SJCRH30 (cell line): ENCODE measurements at regions not wholly inside any gene's neighbourhood (a gene's known extent, or its start where the extent isn't known, plus 50 kb on each side); places are given as distances from the start of the nearest gene placed in this dataset.
"Not testable (repeated sequence)": the region's sequence is repeated elsewhere in the genome, so short reads cannot be mapped to it uniquely, and the experiment has no call there.

Experiments used
- DNase-seq, 2 experiments: peaks; one replicate each; pipeline ENCODE4 v3.0.0-alpha.2; 2015 to 2020
- H3K27ac ChIP-seq: fragments of 250-450 bp; sonication (Bioruptor Pico); 2 replicates; pipeline ENCODE4 v1.5.1; 2020; ENCODE audit warnings: mild to moderate bottlenecking, moderate library complexity
- H3K27me3 ChIP-seq: fragments of 250-450 bp; sonication (Bioruptor Pico); 2 replicates; pipeline ENCODE4 v1.5.1; 2020; ENCODE audit warnings: mild to moderate bottlenecking, moderate library complexity
- H3K36me3 ChIP-seq: fragments of 250-450 bp; sonication (Bioruptor Pico); 2 replicates; pipeline ENCODE4 v1.5.1; 2020; ENCODE audit warnings: mild to moderate bottlenecking, moderate library complexity
- H3K4me1 ChIP-seq: fragments of 250-450 bp; sonication (Bioruptor Pico); 2 replicates; pipeline ENCODE4 v1.5.1; 2020; ENCODE audit warnings: mild to moderate bottlenecking, moderate library complexity
- H3K4me3 ChIP-seq: fragments of 250-450 bp; sonication (Bioruptor Pico); 2 replicates; pipeline ENCODE4 v1.5.1; 2020; ENCODE audit warnings: mild to moderate bottlenecking, moderate library complexity
- H3K9me3 ChIP-seq: fragments of 250-450 bp; sonication (Bioruptor Pico); replicated peaks from 2 replicates; pipeline ENCODE4 v1.5.1; 2020; ENCODE audit warnings: mild to moderate bottlenecking, moderate library complexity

DNA sequence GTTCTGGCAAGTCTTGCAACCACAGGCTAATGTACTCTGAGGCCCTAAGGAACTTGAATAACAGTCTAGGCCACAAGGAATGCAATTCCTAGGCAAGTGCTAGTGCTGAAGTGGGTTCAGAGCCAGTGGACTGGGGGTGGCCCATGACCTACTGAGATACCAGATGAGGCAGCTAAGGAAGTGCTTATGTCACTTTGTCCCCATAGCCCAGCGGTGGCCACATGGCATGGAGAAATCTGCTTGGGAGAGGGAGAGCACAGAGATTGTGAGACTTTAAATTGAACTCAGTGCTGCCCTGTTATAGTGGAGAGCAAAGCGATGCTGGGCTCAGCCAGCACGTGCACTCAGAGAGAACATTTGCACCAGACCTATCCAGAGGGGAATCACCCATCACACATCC lies 629.5 kb downstream of the JRKL start:
- H3K27ac ChIP-seq = no peak overlapping the region
- no peaks in the 10 kb centered on the region for H3K36me3 ChIP-seq
- no peaks in the 10 kb centered on the region for H3K9me3 ChIP-seq
- H3K27me3 ChIP-seq = no peaks in the 10 kb centered on the region
- H3K4me1 ChIP-seq = no peaks in the 10 kb centered on the region
- DNase-seq = no peak
- no peak overlapping the region for H3K4me3 ChIP-seq

DNA sequence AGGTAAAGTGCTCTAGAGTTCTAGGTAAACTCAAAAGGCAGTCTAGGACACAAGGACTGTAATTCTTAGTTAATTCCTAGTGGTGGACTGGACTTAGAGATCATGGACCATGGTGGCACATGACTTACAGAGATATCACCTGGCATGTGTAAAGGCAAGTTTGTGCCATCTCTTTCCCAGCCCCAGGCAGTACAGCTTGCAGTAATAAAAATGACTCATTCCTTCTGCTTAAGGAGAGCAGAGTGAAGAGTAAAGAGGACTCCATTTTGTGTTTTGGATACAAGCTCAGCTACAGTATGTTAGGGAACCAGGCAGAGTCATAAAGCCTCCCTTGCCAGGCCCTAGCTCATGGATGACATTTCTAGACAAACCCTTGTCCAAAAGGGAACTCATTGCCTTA lies 629.9 kb downstream of the JRKL start:
- H3K36me3 ChIP-seq = no peaks in the 10 kb centered on the region
- H3K4me3 ChIP-seq = no peak overlapping the region
- no peak overlapping the region for H3K27ac ChIP-seq
- no peaks in the 10 kb centered on the region for H3K4me1 ChIP-seq
- H3K27me3 ChIP-seq = no peaks in the 10 kb centered on the region
- no peak for DNase-seq
- no peaks in the 10 kb centered on the region for H3K9me3 ChIP-seq

DNA sequence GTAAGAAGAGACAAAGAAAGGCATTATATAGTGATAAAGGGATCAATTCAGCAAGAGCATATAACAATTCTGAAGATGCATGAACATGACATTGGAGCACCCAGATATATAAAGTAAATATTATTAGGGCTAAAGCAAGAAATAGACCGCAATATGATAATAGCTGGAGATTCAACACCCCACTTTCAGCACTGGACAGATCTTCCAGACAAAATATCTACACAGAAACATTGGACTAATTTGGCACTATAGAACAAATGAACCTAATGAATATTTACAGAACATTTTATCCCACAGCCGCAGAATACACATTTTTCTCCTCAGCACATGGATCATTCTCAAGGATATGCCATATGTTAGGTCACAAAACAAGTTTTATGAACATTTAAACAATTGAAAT lies 633.1 kb downstream of the JRKL start:
- no peak overlapping the region for H3K27ac ChIP-seq
- no peak for DNase-seq
- no peak overlapping the region for H3K4me3 ChIP-seq
- no peaks in the 10 kb centered on the region for H3K9me3 ChIP-seq
- no peaks in the 10 kb centered on the region for H3K27me3 ChIP-seq
- no peaks in the 10 kb centered on the region for H3K36me3 ChIP-seq
- H3K4me1 ChIP-seq = no peaks in the 10 kb centered on the region

DNA sequence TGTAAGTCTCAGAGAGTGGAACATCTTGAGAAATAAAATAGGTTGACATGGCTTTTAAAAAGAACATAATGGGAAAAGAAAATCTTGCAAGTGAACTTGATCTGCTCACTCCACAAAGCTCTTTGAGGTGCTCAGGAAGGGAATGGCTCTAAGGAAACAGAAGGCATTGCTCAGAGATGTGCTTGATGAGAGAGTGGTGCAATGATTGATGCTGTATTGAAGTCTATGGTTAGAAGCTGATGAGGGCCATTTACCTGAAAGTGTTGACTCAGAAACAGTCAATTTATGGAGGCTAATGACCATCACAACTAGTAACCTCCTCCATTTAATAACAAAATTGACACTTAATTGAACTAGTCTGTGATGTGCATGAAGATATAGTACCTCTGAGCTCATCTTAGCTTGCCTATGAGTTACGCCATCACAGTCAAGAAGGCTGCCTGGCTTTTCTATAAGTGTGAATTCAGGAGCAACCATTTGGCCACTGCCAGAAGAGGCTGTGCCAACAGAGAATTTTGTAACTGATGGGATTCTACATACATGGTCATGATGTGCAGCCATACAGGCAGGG lies 639.1 kb downstream of the JRKL start:
- Histone ChIP-seq H3K9me3 (no peaks in the 10 kb centered on the region), H3K27me3 (no peaks in the 10 kb centered on the region)
- no peak for DNase-seq

DNA sequence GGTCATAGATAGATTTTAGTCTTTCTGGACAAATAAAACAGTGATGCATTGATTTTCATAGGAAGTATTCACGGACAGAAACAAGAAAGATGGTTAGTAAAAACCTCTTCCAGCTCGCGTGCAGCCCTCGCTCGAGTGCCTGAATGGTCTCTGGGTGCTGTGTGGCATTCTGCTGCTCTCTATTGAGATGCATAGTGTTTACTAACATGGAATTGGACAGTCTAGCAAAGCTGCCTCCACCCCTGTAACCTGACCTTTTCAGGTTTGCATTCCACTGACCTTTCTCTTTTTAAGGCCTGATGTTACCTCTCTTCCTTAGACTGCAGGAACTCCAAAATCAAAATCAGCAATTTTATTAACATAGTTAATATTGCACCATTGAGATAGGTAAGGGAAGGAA lies 643.4 kb downstream of the JRKL start:
- Histone ChIP-seq H3K27me3 (no peaks in the 10 kb centered on the region), H3K27ac (no peak overlapping the region), H3K4me1 (no peaks in the 10 kb centered on the region), H3K36me3 (no peaks in the 10 kb centered on the region), H3K9me3 (no peaks in the 10 kb centered on the region), H3K4me3 (no peak overlapping the region)
- no peak for DNase-seq

More for the DNA sequence above, 639.1 kb downstream of the JRKL start:
- Histone ChIP-seq H3K4me3 (no peak overlapping the region), H3K27ac (no peak overlapping the region), H3K4me1 (no peaks in the 10 kb centered on the region), H3K36me3 (no peaks in the 10 kb centered on the region)

DNA sequence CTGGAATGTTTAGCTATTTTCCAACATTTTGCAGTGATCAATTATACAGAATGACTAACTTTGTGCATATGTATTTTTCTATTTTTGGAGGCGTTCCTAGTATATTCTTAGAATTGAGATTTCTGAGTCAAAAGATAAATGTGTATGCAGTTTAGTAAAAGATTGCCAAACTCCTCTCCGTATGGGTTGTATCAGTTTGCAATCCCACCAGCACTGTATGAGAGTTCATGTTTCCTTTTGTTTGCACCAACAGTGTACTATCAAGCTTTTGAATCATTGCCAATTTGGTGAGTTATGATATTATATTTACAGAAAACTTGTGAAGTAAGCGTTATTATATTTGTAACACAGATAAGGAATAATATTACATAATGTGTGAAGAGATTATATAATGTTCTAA lies 658.7 kb downstream of the JRKL start:
- H3K27ac ChIP-seq = no peak overlapping the region
- no peak for DNase-seq
- H3K9me3 ChIP-seq = no peaks in the 10 kb centered on the region
- H3K4me1 ChIP-seq = no peaks in the 10 kb centered on the region
- H3K36me3 ChIP-seq = no peaks in the 10 kb centered on the region
- no peak overlapping the region for H3K4me3 ChIP-seq
- H3K27me3 ChIP-seq = no peaks in the 10 kb centered on the region

DNA sequence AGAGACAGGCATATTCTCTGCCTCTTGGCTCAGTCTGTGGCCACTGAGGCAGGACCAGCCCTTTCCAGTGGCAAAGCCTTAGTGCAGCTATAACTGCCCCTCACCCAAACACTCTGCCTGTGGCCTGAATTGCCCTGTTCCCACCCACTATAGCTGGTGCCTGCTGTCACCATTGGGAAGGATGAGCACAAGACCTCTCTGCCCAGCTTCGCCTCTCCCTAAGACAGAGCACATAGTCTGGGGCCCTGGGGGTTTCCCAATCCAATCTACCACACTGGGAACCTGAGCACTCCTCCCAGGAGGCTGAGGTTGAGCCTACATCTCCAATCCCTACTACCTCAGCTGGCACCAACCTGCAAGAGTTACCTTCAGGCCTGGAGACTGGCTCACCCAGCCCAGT lies 670.4 kb downstream of the JRKL start:
- Histone ChIP-seq H3K36me3 (no peaks in the 10 kb centered on the region), H3K27me3 (no peaks in the 10 kb centered on the region), H3K9me3 (no peaks in the 10 kb centered on the region), H3K4me1 (no peaks in the 10 kb centered on the region), H3K27ac (no peak overlapping the region), H3K4me3 (no peak overlapping the region)
- no peak for DNase-seq

DNA sequence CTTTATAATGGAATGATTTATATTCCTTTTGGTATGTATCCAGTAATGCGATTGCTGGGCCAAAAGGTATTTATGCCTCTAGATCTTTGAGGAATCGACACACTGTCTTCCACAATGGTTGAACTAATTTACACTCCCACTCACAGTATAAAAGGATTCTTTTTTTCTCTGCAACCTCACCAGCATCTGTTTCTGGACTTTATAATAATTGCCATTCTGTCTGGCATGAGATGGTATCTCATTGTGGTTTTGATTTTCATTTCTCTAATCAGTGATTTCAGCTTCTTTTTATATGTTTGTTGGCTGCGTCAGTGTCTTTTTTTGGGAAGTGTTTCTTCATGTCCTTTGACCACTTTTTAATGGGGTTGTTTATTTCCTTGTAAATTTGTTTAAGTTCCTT lies 679.3 kb downstream of the JRKL start:
- Histone ChIP-seq H3K27me3 (no peaks in the 10 kb centered on the region), H3K9me3 (no peaks in the 10 kb centered on the region), H3K36me3 (no peaks in the 10 kb centered on the region), H3K27ac (no peak overlapping the region), H3K4me1 (no peaks in the 10 kb centered on the region), H3K4me3 (no peak overlapping the region)
- no peak for DNase-seq

DNA sequence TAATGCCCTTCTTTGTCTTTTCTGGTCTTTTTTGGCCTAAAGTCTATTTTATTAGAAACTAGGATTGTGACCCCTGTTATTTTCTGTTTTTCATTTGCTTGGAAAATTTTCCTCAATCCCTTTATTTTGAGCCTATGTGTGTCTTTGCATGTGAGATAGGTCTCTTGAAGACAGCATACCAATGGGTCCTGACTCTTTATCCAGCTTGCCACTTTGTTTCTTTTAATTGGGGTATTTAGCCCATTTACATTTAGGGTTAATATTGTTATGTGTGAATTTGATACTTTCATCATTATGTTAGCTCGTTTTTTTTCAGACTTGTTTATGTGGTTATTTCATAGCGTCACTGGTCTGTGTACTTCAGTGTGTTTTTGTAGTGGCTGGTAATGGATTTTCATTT lies 682.6 kb downstream of the JRKL start:
- DNase-seq = no peak
- no peaks in the 10 kb centered on the region for H3K36me3 ChIP-seq
- no peak overlapping the region for H3K4me3 ChIP-seq
- H3K27me3 ChIP-seq = no peaks in the 10 kb centered on the region
- no peaks in the 10 kb centered on the region for H3K9me3 ChIP-seq
- H3K27ac ChIP-seq = no peak overlapping the region
- H3K4me1 ChIP-seq = no peaks in the 10 kb centered on the region

DNA sequence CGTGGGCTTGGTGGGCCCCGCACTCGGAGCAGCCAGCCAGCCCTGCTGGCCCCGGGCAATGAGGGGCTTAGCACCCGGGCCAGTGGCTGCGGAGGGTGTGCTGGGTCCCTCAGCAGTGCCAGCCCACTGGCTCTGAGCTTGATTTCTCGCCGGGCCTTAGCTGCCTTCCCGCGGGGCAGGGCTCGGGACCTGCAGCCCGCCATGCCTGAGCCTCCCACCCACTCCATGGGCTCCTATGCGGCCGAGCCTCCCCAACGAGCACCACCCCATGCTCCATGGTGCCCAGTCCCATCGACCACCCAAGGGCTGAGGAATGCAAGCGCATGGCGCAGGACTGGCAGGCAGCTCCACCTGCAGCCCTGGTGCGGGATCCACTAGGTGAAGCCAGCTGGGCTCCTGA lies 686.9 kb downstream of the JRKL start:
- not testable (repeated sequence) for H3K27ac ChIP-seq, H3K4me1 ChIP-seq, DNase-seq, H3K27me3 ChIP-seq, H3K36me3 ChIP-seq, H3K4me3 ChIP-seq, H3K9me3 ChIP-seq

DNA sequence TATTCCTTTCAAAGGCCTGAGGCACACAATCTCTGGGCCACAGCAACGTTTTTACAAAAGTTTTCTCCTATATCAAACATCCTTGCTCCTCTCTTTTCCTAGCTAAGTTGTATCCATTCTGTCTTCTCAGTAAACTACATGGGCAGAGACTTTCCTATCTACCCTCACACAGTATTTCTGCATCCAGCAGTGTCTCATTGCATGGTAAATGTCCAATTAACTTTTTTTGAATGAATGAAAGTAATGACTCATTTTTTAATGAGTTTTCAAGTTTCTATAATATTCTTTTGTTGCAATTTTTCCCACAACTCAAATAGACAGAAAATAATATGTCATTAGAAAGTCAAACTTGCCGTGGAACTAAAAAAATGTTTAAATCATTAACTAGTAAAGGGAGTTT lies 688.6 kb downstream of the JRKL start:
- no peaks in the 10 kb centered on the region for H3K9me3 ChIP-seq

DNA sequence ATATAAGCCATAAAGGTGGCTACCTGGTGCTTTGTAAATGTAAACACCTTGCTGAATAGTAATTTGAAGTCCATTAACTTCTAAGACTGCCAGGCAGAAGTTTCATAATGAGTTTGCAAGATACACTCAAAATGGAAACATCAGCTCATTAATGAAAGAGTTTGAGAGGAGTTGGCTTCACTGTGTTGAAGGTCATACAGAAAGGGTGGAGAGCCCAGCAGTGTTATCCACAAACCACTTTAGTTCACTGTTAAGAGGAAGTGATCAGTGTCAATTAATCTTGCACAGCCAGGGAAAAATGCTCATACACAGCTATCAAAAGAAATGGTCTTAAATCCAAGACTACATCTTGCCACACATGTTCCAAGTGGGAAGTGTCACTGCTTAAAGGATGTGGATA lies 689.4 kb downstream of the JRKL start:
- Histone ChIP-seq H3K4me3 (no peak overlapping the region), H3K27me3 (no peaks in the 10 kb centered on the region), H3K36me3 (no peaks in the 10 kb centered on the region), H3K27ac (no peak overlapping the region), H3K4me1 (no peaks in the 10 kb centered on the region), H3K9me3 (no peaks in the 10 kb centered on the region)
- no peak for DNase-seq

More for the DNA sequence above, 688.6 kb downstream of the JRKL start:
- H3K4me3 ChIP-seq = no peak overlapping the region
- H3K27me3 ChIP-seq = no peaks in the 10 kb centered on the region
- DNase-seq = no peak
- H3K36me3 ChIP-seq = no peaks in the 10 kb centered on the region
- H3K27ac ChIP-seq = no peak overlapping the region
- no peaks in the 10 kb centered on the region for H3K4me1 ChIP-seq

DNA sequence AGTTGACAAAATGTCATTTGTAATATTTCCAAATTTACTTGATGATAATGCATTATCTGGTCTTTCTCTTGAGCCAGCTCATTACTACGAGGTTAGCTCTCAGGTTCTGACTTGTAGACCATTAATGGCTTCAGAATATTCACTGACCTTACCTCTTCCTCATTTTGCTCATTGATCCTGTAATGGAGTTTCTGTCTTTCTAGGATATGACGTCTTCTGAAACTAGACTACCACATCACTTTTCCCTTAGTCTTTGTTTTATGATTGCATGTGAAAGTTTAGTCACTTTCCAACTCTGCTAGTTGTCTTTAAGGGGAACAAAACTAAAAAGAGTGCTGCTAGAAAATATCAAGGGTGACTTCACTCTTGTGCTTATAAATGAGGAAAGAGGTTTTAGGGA lies 697.6 kb downstream of the JRKL start:
- H3K4me3 ChIP-seq = no peak overlapping the region
- H3K36me3 ChIP-seq = no peaks in the 10 kb centered on the region
- DNase-seq = no peak
- H3K9me3 ChIP-seq = no peaks in the 10 kb centered on the region
- H3K4me1 ChIP-seq = no peaks in the 10 kb centered on the region
- H3K27ac ChIP-seq = no peak overlapping the region
- H3K27me3 ChIP-seq = no peaks in the 10 kb centered on the region

DNA sequence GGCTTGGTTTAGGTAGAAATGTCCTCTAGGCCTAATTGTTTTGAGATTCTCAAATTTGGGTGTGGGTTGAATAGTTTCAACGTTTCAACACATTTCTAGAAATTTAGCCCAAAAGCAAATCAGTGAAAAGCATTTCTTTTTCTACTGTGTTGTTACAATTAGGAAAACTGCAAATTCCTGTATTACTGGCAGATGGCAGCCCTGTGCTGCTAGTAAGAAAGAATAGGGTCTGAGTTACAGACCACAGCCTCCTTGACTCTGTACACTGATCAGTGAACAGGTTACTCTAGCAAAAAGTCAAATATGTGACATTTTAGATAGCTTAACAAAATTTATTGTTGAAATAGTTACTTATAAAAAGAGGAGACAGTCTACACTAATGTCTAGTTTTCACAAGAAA lies 703.0 kb downstream of the JRKL start:
- no peak for DNase-seq
- H3K9me3 ChIP-seq = no peaks in the 10 kb centered on the region
- H3K36me3 ChIP-seq = no peaks in the 10 kb centered on the region
- no peaks in the 10 kb centered on the region for H3K27me3 ChIP-seq
- H3K4me1 ChIP-seq = no peaks in the 10 kb centered on the region
- no peak overlapping the region for H3K27ac ChIP-seq
- H3K4me3 ChIP-seq = no peak overlapping the region

DNA sequence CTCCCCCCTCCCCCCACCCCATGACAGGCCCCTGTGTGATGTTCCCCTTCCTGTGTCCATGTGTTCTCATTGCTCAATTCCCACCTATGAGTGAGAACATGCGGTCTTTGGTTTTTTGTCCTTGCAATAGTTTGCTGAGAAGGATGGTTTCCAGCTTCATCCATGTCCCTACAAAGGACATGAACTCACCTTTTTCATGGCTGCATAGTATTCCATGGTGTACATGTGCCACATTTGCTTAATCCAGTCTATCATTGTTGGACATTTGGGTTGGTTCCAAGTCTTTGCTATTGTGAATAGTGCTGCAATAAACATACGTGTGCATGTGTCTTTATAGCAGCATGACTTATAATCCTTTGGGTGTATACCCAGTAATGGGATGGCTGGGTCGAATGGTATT lies 712.4 kb downstream of the JRKL start:
- not testable (repeated sequence) for H3K27me3 ChIP-seq, DNase-seq, H3K36me3 ChIP-seq, H3K4me3 ChIP-seq, H3K4me1 ChIP-seq, H3K27ac ChIP-seq, H3K9me3 ChIP-seq

DNA sequence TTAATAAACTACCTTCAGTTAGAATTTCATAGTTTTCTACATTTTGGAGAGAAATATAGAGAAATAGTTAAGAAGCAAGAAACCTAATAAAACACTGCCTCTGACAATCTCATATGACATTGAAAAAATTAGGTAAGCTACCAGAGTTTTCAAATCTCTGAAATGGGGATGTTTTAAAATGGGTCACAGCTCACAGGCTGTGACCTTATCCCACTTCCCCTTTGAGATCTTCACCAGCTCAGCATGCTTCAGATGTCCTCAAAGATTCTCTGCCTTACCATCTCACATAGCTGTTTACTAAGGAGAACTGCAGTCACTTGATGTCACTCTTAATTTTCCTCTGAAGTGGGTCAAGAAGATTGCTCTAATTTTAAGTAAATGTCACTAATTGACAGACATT lies 717.8 kb downstream of the JRKL start:
- H3K27me3 ChIP-seq = no peaks in the 10 kb centered on the region
- H3K36me3 ChIP-seq = no peaks in the 10 kb centered on the region
- no peak overlapping the region for H3K4me3 ChIP-seq
- no peak for DNase-seq
- H3K9me3 ChIP-seq = no peaks in the 10 kb centered on the region
- H3K4me1 ChIP-seq = no peaks in the 10 kb centered on the region
- H3K27ac ChIP-seq = no peak overlapping the region

DNA sequence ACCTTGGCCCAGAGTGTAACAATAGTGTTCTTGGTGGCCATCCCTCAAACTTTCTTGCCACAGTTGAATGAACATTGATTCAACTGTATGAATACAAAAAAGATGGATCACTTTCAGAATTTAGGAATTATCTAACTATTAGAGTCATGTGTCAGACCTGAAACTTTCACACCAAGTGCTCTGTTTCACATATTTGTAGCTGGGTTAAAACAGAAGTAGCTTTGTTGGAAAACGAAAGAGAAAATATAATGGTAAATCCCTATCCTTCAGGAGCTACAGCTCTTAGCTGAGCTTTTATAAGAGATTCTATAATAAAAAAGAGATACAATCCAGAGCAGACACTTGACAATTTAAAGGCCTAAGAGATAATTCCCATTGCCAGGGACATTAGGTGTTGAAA lies 719.3 kb downstream of the JRKL start:
- Histone ChIP-seq H3K27me3 (no peaks in the 10 kb centered on the region), H3K36me3 (no peaks in the 10 kb centered on the region), H3K9me3 (no peaks in the 10 kb centered on the region), H3K4me1 (no peaks in the 10 kb centered on the region), H3K27ac (no peak overlapping the region), H3K4me3 (no peak overlapping the region)
- DNase-seq = no peak
